K562 (cell line): ENCODE measurements at regions not wholly inside any gene's neighbourhood (a gene's known extent, or its start where the extent isn't known, plus 50 kb on each side); places are given as distances from the start of the nearest gene placed in this dataset.

Experiments
- ATAC-seq: fragments of 200-7000 bp; cut with Tn5 transposase; 3 replicates; pipeline ENCODE4 v1.9.1; 2020; ENCODE audit warnings: moderate library complexity
- BruUV-seq: library from RNA; stranded (reverse); fragments of 400-500 nt; replicated peaks from 2 replicates; lab custom pipeline; 2021; lab: Mats Ljungman, UMichigan
- CTCF ChIA-PET: fragments of 300-600 bp; formaldehyde crosslinking; extraction: SDS; loops from one replicate; lab custom pipeline; 2021; ENCODE audit warnings: low intra/inter-chr PET ratio; lab: Yijun Ruan, JAX
- POLR2A ChIA-PET: fragments of 300-600, 350-650 bp; sonication (Branson Sonifier 250); formaldehyde crosslinking; extraction: SDS; loops from one replicate; lab custom pipeline; 2021; ENCODE audit warnings: antibody characterized with exemption, inconsistent platforms; lab: Yijun Ruan, JAX
- DNase-seq, 4 experiments: peaks; one replicate each; pipeline versions ENCODE4 v3.0.0 to v3.0.0-alpha.2; 2011 to 2018; ENCODE audit warnings: low spot score in 3 of 4, mixed read lengths in 3 of 4; ENCODE audit errors: extremely low read depth in 1 of 4
- FAIRE-seq: peaks from 2 replicates; lab custom pipeline; 2011; peaks lifted over from hg19 to GRCh38; lab: Jason Lieb, UNC
- H2AFZ ChIP-seq: 2 replicates; pipeline ENCODE4 v1.6.0; 2011; ENCODE audit warnings: low read depth, low read length, control low read depth, inconsistent platforms
- H3K27ac ChIP-seq: fragments of 200-600 bp; 3 replicates; pipeline ENCODE4 v1.8.0; 2011; ENCODE audit warnings: low read depth, mild to moderate bottlenecking, control low read depth, inconsistent platforms, low read length, moderate library complexity, mixed read lengths; ENCODE audit errors: extremely low read depth
- H3K27me3 ChIP-seq, 2 experiments: fragments of 300-600 bp in 1 of 2; 2 replicates in 1 of 2; 3 replicates in 1 of 2; pipeline versions ENCODE4 v1.6.0 to v1.8.0; 2011; ENCODE audit warnings: inconsistent platforms in 2 of 2, low read length in 2 of 2, mild to moderate bottlenecking in 1 of 2, mixed read lengths in 1 of 2, moderate library complexity in 1 of 2; ENCODE audit not compliant: control insufficient read depth in 2 of 2, insufficient read depth in 2 of 2
- H3K36me3 ChIP-seq: fragments of 300-600 bp; 3 replicates; pipeline ENCODE4 v1.8.0; 2011; ENCODE audit warnings: mild to moderate bottlenecking, low read length, inconsistent platforms; ENCODE audit not compliant: control insufficient read depth, insufficient read depth
- H3K4me1 ChIP-seq, 2 experiments: fragments of 200-600 bp in 1 of 2; replicated peaks in 1 of 2; 2 replicates in 1 of 2; 3 replicates in 1 of 2; pipeline versions ENCODE4 v1.5.1 to v1.8.0; 2011; ENCODE audit warnings: inconsistent platforms in 2 of 2, low read length in 2 of 2, mild to moderate bottlenecking in 1 of 2, mixed read lengths in 1 of 2, moderate library complexity in 1 of 2; ENCODE audit not compliant: control insufficient read depth in 2 of 2, insufficient read depth in 2 of 2
- H3K4me2 ChIP-seq: 2 replicates; pipeline ENCODE4 v1.6.1; 2011; ENCODE audit warnings: low read length, control low read depth, inconsistent platforms, mixed read lengths; ENCODE audit not compliant: insufficient read depth
- H3K4me3 ChIP-seq: fragments of 200-600 bp; sonication (generic), shearing (Covaris generic); 2 replicates; pipeline ENCODE4 v1.5.1; 2016; ENCODE audit warnings: control low read depth, inconsistent platforms
- H3K79me2 ChIP-seq: fragments of 200-600 bp; 3 replicates; pipeline ENCODE4 v1.8.0; 2011; ENCODE audit warnings: low read length, inconsistent platforms; ENCODE audit not compliant: control insufficient read depth, insufficient read depth
- H3K9ac ChIP-seq, 2 experiments: 2 replicates each; pipeline versions ENCODE4 v1.6.0 to v1.6.1; 2011; ENCODE audit warnings: low read depth in 2 of 2, low read length in 2 of 2, control low read depth in 1 of 2, inconsistent platforms in 1 of 2, mild to moderate bottlenecking in 1 of 2, mixed read lengths in 1 of 2; ENCODE audit not compliant: insufficient read depth in 1 of 2
- H3K9me1 ChIP-seq: one replicate; pipeline ENCODE4 v1.6.0; 2011; ENCODE audit warnings: inconsistent platforms, mild to moderate bottlenecking, low read length, moderate library complexity; ENCODE audit not compliant: control insufficient read depth, insufficient read depth
- H3K9me3 ChIP-seq: replicated peaks from 2 replicates; pipeline ENCODE4 v1.5.1; 2011; ENCODE audit warnings: low read depth, low read length, inconsistent platforms; ENCODE audit not compliant: control insufficient read depth, insufficient read depth
- H4K20me1 ChIP-seq: replicated peaks from 2 replicates; pipeline ENCODE4 v1.6.1; 2011; ENCODE audit warnings: low read length, inconsistent platforms, mixed read lengths; ENCODE audit not compliant: control insufficient read depth, insufficient read depth
- ARHGAP35 ChIP-seq: fragments of 450-650 bp; IDR thresholded peaks from 2 replicates; pipeline ENCODE4 v1.6.1; 2018; ENCODE audit not compliant: partially characterized antibody
- CBX5 ChIP-seq: IDR thresholded peaks from 2 replicates; pipeline ENCODE4 v1.6.1; 2014; ENCODE audit warnings: low read depth, borderline replicate concordance
- HMG20B ChIP-seq: fragments of 250-450 bp; sonication (Bioruptor Pico); IDR thresholded peaks from 2 replicates; pipeline ENCODE4 v1.5.0; 2021; ENCODE audit warnings: mild to moderate bottlenecking
- L3MBTL2 ChIP-seq: fragments of 450-650 bp; IDR thresholded peaks from 2 replicates; pipeline ENCODE4 v1.6.1; 2016; ENCODE audit warnings: mild to moderate bottlenecking, moderate library complexity
- LCOR ChIP-seq: sonication (generic); formaldehyde crosslinking; IDR thresholded peaks from 2 replicates; pipeline ENCODE4 v1.8.0; 2022; ENCODE audit warnings: mild to moderate bottlenecking, missing genetic modification reagents
- LEF1 ChIP-seq: fragments of 450-650 bp; IDR thresholded peaks from 2 replicates; pipeline ENCODE4 v1.6.1; 2016; ENCODE audit warnings: mild to moderate bottlenecking
- NR2C2 ChIP-seq, 2 experiments: fragments of 200-800 bp in 1 of 2; sonication (Bioruptor generic) in 1 of 2; sonication (generic) in 1 of 2; formaldehyde crosslinking in 1 of 2; IDR thresholded peaks; 2 replicates each; pipeline versions ENCODE4 v1.6.1 to v1.8.0; 2016 to 2022; ENCODE audit warnings: mild to moderate bottlenecking in 1 of 2, missing compliant biosample characterization in 1 of 2, missing genetic modification characterization in 1 of 2, missing genetic modification reagents in 1 of 2
- RHOXF2B ChIP-seq: fragments of 250-450 bp; sonication (Bioruptor Pico); conservative IDR thresholded peaks from 2 replicates; pipeline ENCODE4 v1.5.1; 2021
- SP2 ChIP-seq: IDR thresholded peaks from 2 replicates; pipeline ENCODE4 v1.6.1; 2011; ENCODE audit warnings: mild to moderate bottlenecking, low read depth, low read length, moderate library complexity; ENCODE audit not compliant: poor library complexity, severe bottlenecking; ENCODE audit errors: extremely low read depth
- WGBS: fragments of 100-300 bp; shearing (Covaris generic); methylation state at CpG from one replicate; pipeline ENCODE4 v1.1.6; 2016; ENCODE audit warnings: low coverage, mixed read lengths; ENCODE audit not compliant: insufficient coverage; ENCODE audit errors: missing lambda C conversion rate; 5-methylcytosine and 5-hydroxymethylcytosine counted together
- in situ Hi-C: fragments of 300-500 bp; cut with MboI; formaldehyde crosslinking; loops from 4 replicates; pipeline ENCODE4 v1.15.0; 2018; ENCODE audit warnings: inconsistent platforms, mixed read lengths
- intact Hi-C: fragments of 100-400 bp; cut with micrococcal nuclease; formaldehyde crosslinking; loops from 2 replicates; pipeline ENCODE4 v1.14.2; 2022
- TF ChIP-seq, protein P1 (sequence below): sonication (generic); formaldehyde crosslinking; IDR thresholded peaks from 2 replicates; pipeline ENCODE4 v1.8.1; 2023; ENCODE audit warnings: mild to moderate bottlenecking, missing genetic modification reagents
- TF ChIP-seq, protein P2 (sequence below): sonication (generic); formaldehyde crosslinking; IDR thresholded peaks from 2 replicates; pipeline ENCODE4 v1.8.0; 2022; ENCODE audit warnings: mild to moderate bottlenecking, missing genetic modification reagents
- TF ChIP-seq, protein P3 (sequence below): fragments of 450-650 bp; IDR thresholded peaks from 2 replicates; pipeline ENCODE4 v1.6.1; 2016; ENCODE audit warnings: low read depth, mild to moderate bottlenecking, moderate library complexity

DNA sequence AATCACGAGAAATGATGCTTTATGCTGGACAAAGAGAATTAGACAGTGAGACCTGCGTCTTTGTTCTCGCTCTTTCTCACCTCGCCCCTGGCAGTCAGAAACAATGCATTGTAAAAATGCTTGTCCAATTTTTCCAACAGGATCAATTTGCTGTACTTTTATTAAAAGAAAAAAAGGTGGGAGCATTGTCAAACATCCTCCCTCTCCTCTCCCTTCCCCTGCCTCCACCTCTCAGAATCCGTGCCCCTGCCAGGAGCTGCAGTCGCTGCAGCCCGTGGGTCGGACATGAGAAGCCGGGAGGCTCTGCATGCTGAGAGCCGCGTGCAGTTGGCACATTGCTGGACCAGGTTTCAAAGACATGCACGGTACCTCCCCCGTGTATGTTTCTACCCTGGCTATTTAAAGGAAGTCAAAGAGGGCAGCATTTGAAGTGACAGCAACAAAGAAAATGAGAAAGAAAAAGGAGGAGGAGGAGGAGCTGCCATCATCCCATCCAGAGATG lies 161.0 kb upstream of the KAZN start:
- Histone ChIP-seq H3K9me1 (no peaks in the 10 kb centered on the region), H2AFZ (peak overlapping the region; percentile 67), H3K4me3 (no peak overlapping the region), H3K79me2 (no peaks in the 10 kb centered on the region), H3K9me3 (0 out of 2 replicates have a peak, but pooled peaks cover 4% of the 10 kb centered on the region), H4K20me1 (no peaks in the 10 kb centered on the region), H3K27ac (peak overlapping the region; percentile 83), H3K27me3 (no peaks in the 10 kb centered on the region), H3K4me1 (peaks cover 36 to 63% of the 10 kb centered on the region in 2 experiments), H3K36me3 (no peaks in the 10 kb centered on the region), H3K4me2 (peak overlapping the region; percentile 69), H3K9ac (peak overlapping the region; percentile 45 to 63; a peak in 3 of 4 replicates)
- intact Hi-C loops, result loop anchor here (2.0 to 10.0 kb wide), 4 partner anchors 15 to 345 kb away; no protein-coding TSS in a partner anchor
- CTCF ChIA-PET, result no interaction called here
- POLR2A ChIA-PET, result interaction anchor here (0.5 to 2.0 kb wide), 8 partner anchors 10 to 114 kb away, joined by 3 to 14 read pairs (median 4); no protein-coding TSS in a partner anchor
- DNase-seq (no peak), FAIRE-seq (no peak), ATAC-seq (no peak; the same call in 2 of the 3 replicates)
- 22% methylated on average over 13 of the region's 13 CpGs for WGBS
- in situ Hi-C loops, result no loop called here
- BruUV-seq, result no TSS peak
- TF ChIP-seq ARHGAP35, result no peak
- TF ChIP-seq, protein P1, sequence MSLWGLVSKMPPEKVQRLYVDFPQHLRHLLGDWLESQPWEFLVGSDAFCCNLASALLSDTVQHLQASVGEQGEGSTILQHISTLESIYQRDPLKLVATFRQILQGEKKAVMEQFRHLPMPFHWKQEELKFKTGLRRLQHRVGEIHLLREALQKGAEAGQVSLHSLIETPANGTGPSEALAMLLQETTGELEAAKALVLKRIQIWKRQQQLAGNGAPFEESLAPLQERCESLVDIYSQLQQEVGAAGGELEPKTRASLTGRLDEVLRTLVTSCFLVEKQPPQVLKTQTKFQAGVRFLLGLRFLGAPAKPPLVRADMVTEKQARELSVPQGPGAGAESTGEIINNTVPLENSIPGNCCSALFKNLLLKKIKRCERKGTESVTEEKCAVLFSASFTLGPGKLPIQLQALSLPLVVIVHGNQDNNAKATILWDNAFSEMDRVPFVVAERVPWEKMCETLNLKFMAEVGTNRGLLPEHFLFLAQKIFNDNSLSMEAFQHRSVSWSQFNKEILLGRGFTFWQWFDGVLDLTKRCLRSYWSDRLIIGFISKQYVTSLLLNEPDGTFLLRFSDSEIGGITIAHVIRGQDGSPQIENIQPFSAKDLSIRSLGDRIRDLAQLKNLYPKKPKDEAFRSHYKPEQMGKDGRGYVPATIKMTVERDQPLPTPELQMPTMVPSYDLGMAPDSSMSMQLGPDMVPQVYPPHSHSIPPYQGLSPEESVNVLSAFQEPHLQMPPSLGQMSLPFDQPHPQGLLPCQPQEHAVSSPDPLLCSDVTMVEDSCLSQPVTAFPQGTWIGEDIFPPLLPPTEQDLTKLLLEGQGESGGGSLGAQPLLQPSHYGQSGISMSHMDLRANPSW (CRISPR knock-in tag), result no peak
- TF ChIP-seq RHOXF2B (CRISPR knock-in tag), result no peak
- no peak for TF ChIP-seq HMG20B (CRISPR knock-in tag)
- TF ChIP-seq LCOR (CRISPR knock-in tag), result 0 out of 2 replicates have a peak, but pooled peaks have one; percentile 50
- 0 out of 2 replicates have a peak, but pooled peaks have one; percentile 34 for TF ChIP-seq NR2C2 (CRISPR knock-in tag; IDR thresholded peaks at IDR 0.05)
- TF ChIP-seq NR2C2 (tag; IDR thresholded peaks at IDR 0.05), result no peak
- TF ChIP-seq LEF1, result no peak
- TF ChIP-seq, protein P2, sequence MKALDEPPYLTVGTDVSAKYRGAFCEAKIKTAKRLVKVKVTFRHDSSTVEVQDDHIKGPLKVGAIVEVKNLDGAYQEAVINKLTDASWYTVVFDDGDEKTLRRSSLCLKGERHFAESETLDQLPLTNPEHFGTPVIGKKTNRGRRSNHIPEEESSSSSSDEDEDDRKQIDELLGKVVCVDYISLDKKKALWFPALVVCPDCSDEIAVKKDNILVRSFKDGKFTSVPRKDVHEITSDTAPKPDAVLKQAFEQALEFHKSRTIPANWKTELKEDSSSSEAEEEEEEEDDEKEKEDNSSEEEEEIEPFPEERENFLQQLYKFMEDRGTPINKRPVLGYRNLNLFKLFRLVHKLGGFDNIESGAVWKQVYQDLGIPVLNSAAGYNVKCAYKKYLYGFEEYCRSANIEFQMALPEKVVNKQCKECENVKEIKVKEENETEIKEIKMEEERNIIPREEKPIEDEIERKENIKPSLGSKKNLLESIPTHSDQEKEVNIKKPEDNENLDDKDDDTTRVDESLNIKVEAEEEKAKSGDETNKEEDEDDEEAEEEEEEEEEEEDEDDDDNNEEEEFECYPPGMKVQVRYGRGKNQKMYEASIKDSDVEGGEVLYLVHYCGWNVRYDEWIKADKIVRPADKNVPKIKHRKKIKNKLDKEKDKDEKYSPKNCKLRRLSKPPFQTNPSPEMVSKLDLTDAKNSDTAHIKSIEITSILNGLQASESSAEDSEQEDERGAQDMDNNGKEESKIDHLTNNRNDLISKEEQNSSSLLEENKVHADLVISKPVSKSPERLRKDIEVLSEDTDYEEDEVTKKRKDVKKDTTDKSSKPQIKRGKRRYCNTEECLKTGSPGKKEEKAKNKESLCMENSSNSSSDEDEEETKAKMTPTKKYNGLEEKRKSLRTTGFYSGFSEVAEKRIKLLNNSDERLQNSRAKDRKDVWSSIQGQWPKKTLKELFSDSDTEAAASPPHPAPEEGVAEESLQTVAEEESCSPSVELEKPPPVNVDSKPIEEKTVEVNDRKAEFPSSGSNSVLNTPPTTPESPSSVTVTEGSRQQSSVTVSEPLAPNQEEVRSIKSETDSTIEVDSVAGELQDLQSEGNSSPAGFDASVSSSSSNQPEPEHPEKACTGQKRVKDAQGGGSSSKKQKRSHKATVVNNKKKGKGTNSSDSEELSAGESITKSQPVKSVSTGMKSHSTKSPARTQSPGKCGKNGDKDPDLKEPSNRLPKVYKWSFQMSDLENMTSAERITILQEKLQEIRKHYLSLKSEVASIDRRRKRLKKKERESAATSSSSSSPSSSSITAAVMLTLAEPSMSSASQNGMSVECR (CRISPR knock-in tag), result no peak
- no peak for TF ChIP-seq CBX5
- TF ChIP-seq, protein P3, sequence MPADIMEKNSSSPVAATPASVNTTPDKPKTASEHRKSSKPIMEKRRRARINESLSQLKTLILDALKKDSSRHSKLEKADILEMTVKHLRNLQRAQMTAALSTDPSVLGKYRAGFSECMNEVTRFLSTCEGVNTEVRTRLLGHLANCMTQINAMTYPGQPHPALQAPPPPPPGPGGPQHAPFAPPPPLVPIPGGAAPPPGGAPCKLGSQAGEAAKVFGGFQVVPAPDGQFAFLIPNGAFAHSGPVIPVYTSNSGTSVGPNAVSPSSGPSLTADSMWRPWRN, result no peak
- TF ChIP-seq SP2, result no peak
- TF ChIP-seq L3MBTL2, result peak; percentile 51; the same call in 1 of the 2 replicates
